ENCODE measurements at regions not wholly inside any gene's neighbourhood (a gene's known extent, or its start where the extent isn't known, plus 50 kb on each side); places are given as distances from the start of the nearest gene placed in this dataset.

- no peak for TF ChIP-seq CTCF (IDR thresholded peaks at IDR 0.05)
- TF ChIP-seq EZH2 (IDR thresholded peaks at IDR 0.05; ENCODE audit: borderline replicate concordance, insufficient read depth, low read depth, low read length, poor library complexity, severe bottlenecking): no peak
Observed at GRCh38 chr22:22341736-22342135, 97.2 kb downstream of the VPREB1 start.
